Heart left ventricle (tissue), 16 donors: ENCODE measurements at regions not wholly inside any gene's neighbourhood (a gene's known extent, or its start where the extent isn't known, plus 50 kb on each side); places are given as distances from the start of the nearest gene placed in this dataset.
A peak's percentile ranks its signal among the peaks of the same experiment; 100 is the strongest.

ENCODE experiments used
- ATAC-seq, 4 donors: fragments of 200-7000 bp; cut with Tn5 transposase; one replicate each; pipeline ENCODE4 v1.9.1; 2020 to 2022; ENCODE audit warnings: moderate library complexity in 4 of 4, mild to moderate bottlenecking in 3 of 4, moderate number of reproducible peaks in 1 of 4
- DNase-seq, 5 donors: peaks; one replicate each; pipeline ENCODE4 v3.0.0-alpha.2; 2020
- H3K27ac ChIP-seq, 12 donors: fragments of 200-600 bp; sonication (generic) in 4 of 12; one replicate each; pipeline versions ENCODE4 v1.5.0 to v1.8.0; 2016 to 2022; ENCODE audit warnings: mild to moderate bottlenecking in 2 of 12
- H3K27me3 ChIP-seq, 9 donors: fragments of 200-600 bp; sonication (generic) in 2 of 9; one replicate each; pipeline versions ENCODE4 v1.5.1 to v1.8.0; 2016 to 2022; ENCODE audit warnings: mild to moderate bottlenecking in 3 of 9
- H3K36me3 ChIP-seq, 9 donors: fragments of 200-600 bp; sonication (generic) in 2 of 9; one replicate each; pipeline versions ENCODE4 v1.5.0 to v1.8.0; 2018 to 2022; ENCODE audit warnings: mild to moderate bottlenecking in 2 of 9
- H3K4me1 ChIP-seq, 12 donors: fragments of 200-600 bp; sonication (generic) in 4 of 12; one replicate each; pipeline versions ENCODE4 v1.5.0 to v1.8.0; 2016 to 2022; ENCODE audit warnings: mild to moderate bottlenecking in 3 of 12
- H3K4me3 ChIP-seq, 12 donors: fragments of 200-600 bp; sonication (generic) in 4 of 12; one replicate each; pipeline versions ENCODE4 v1.5.0 to v1.8.0; 2017 to 2022; ENCODE audit warnings: mild to moderate bottlenecking in 9 of 12, moderate library complexity in 4 of 12
- H3K9me3 ChIP-seq, 12 donors: fragments of 200-600 bp; sonication (generic) in 4 of 12; one replicate each; pipeline versions ENCODE4 v1.5.0 to v1.8.0; 2016 to 2022; ENCODE audit warnings: mild to moderate bottlenecking in 1 of 12
- POLR2A ChIP-seq, 2 donors: fragments of 450-650 bp; IDR thresholded peaks; one replicate each; pipeline ENCODE4 v1.6.1; 2017; ENCODE audit warnings: antibody characterized with exemption in 2 of 2, mild to moderate bottlenecking in 2 of 2, moderate library complexity in 2 of 2
- WGBS, 4 donors: extraction: QIAGEN DNeasy Blood & Tissue Kit in 2 of 4; methylation state at CpG; one replicate each; pipeline versions ENCODE4 v1.1.5 to v1.1.7; 2013 to 2018; 5-methylcytosine and 5-hydroxymethylcytosine counted together
- intact Hi-C, 10 donors: fragments of 100-400 bp; cut with DNase I; formaldehyde crosslinking; loops; one replicate each; pipeline versions ENCODE4 v1.11.1 to v1.14.2; 2022
- TF ChIP-seq, protein P1 (sequence below), 12 donors: fragments of 200-600 bp; sonication (generic) in 4 of 12; IDR thresholded peaks; one replicate each; pipeline versions ENCODE4 v1.5.0 to v1.8.0; 2018 to 2022; ENCODE audit warnings: antibody characterized with exemption in 12 of 12, mild to moderate bottlenecking in 5 of 12
- donor health status: ischemic (EF 13 %, LVEDD 7.1; RV severe dilation, severe dysfunction).
- donor health status: healthy with polysubstance abuse.
- donor health status: DM: no; HTN: yes; CAD: no.
- donor health status: DM: no; HTN: no; CAD: no.
- donor health status: ischemic (EF 25% LVEDD 6.9; RV normal size, moderate dysfunction).
- donor health status: ischemic (EF 25% LVEDD 5.7; RV mildly dilated, moderate dysfunction).
- donor health status: healthy.
- donor health status: DM: yes; HTN: yes; CAD: no.
- donor health status: ischemic (EF 35%, LVEDD 5.7; RV mildly dilated, moderate dysfunction).
- donor health status: nonischemic (EF 11% LVEDD 7.7; RV severe dilation, severe dysfunction).
- donor health status: DM: yes; HTN: yes; CAD: no.
- donor health status: PGD.
- donor health status: ischemic (EF 29% LVEDD 5.4; RV normal size, mild dysfunction).
- donor health status: nonischemic (EF 23%, LVEDD 6.1; RV moderate dilation, normal function).

DNA sequence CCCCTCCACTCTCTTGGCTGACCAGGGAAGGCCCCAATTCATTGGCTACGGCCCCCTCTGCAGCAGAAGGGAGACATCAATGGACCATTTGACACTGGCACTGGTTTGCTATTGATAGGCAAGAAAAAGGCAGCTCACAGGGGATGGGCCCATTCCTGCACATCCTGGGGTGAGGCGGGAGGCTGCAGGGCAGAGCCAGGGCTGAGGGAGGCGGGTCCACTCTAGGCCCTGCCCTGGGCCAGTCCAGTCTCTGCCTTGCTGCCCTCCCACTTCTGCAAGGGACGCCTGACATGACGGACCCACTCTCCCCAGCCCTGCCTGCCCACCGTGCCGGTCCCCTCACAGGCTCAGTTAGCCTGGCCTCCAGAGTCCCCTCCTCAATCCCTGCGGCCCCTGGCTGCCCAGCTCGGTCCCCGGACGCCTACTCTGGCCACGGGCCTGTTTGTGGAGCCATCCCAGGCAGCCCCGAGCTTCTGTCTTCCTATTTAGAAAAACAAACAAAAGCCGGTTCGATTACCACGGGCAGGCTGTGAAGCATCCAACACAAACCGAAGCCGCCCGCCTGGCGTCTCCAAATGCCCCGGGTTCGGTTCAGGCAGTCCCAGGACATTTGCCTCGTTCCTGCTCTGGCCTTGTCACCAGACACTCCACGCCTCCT is 160.7 kb downstream of the IRX5 start:
- ATAC-seq (no peak), DNase-seq (no peak)
- Histone ChIP-seq H3K27me3 (no peaks in the 10 kb centered on the region), H3K36me3 (no peaks in the 10 kb centered on the region), H3K9me3 (peaks cover 0 to 7% (median 0%) of the 10 kb centered on the region in 12 donors), H3K4me1 (no peaks in the 10 kb centered on the region), H3K27ac (no peak overlapping the region), H3K4me3 (no peak overlapping the region)
- WGBS, 4 donors: 61 to 80% (median 66%) methylated on average over 22 to 24 of the region's 24 CpGs
- TF ChIP-seq POLR2A (IDR thresholded peaks at IDR 0.05): no peak
- TF ChIP-seq, protein P1, sequence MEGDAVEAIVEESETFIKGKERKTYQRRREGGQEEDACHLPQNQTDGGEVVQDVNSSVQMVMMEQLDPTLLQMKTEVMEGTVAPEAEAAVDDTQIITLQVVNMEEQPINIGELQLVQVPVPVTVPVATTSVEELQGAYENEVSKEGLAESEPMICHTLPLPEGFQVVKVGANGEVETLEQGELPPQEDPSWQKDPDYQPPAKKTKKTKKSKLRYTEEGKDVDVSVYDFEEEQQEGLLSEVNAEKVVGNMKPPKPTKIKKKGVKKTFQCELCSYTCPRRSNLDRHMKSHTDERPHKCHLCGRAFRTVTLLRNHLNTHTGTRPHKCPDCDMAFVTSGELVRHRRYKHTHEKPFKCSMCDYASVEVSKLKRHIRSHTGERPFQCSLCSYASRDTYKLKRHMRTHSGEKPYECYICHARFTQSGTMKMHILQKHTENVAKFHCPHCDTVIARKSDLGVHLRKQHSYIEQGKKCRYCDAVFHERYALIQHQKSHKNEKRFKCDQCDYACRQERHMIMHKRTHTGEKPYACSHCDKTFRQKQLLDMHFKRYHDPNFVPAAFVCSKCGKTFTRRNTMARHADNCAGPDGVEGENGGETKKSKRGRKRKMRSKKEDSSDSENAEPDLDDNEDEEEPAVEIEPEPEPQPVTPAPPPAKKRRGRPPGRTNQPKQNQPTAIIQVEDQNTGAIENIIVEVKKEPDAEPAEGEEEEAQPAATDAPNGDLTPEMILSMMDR (IDR thresholded peaks at IDR 0.05): no peak
- intact Hi-C loops: no loop called here

DNA sequence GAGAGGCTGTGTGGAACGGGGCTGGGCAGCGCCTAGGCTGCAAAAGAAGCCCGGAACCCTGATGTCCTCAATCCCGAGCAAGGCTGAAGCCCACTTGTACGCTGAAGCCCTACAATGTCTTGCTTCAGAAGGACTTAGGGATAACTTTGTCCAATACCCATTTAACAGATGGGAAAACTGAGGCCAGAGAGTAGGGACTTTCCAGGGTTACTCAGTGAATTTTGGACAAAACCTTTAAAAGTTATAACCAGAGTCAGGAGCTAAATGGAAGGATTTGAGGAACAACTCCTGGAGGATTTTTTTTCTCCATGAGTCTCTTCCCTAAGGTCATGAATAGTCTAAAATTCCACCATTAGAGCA is 161.2 kb downstream of the IRX5 start:
- Histone ChIP-seq H3K27me3 (no peaks in the 10 kb centered on the region), H3K9me3 (peaks cover 0 to 7% (median 0%) of the 10 kb centered on the region in 12 donors), H3K4me3 (no peak overlapping the region), H3K27ac (no peak overlapping the region), H3K36me3 (no peaks in the 10 kb centered on the region), H3K4me1 (no peaks in the 10 kb centered on the region)
- TF ChIP-seq, protein P1 (IDR thresholded peaks at IDR 0.05): no peak
- no peak for TF ChIP-seq POLR2A (IDR thresholded peaks at IDR 0.05)
- intact Hi-C loops: no loop called here
- DNase-seq: no peak
- WGBS, 4 donors: 72 to 93% (median 84%) methylated on average over 5 of the region's 5 CpGs
- ATAC-seq: no peak

DNA sequence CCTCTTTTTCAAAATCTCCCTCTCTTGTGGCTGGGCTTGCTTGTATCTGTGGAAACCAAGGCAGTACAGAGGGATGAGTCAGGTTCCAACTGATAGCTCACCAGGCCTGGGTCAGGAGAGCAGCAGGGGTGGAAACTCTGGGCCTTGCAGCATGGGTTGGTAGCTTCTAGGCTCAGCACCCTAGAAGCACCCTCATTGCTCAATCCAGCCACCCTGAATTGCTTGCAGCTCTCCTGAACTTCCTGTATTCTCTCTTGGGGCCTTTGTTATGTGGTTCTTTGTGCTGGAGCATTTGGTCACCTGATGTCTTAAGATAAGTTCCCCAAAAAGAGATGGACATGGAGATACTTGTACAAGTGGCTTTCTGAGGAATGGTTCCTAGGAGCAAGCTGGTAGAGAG is 169.4 kb downstream of the IRX5 start:
- intact Hi-C loops: no loop called here
- Histone ChIP-seq H3K27me3 (no peaks in the 10 kb centered on the region), H3K4me3 (no peak overlapping the region), H3K9me3 (peaks cover 0 to 7% (median 0%) of the 10 kb centered on the region in 12 donors), H3K4me1 (peaks cover 0 to 6% (median 0%) of the 10 kb centered on the region in 12 donors), H3K36me3 (no peaks in the 10 kb centered on the region), H3K27ac (no peak overlapping the region)
- DNase-seq (no peak), ATAC-seq (no peak)
- TF ChIP-seq, protein P1 (IDR thresholded peaks at IDR 0.05): no peak
- TF ChIP-seq POLR2A (IDR thresholded peaks at IDR 0.05): no peak

DNA sequence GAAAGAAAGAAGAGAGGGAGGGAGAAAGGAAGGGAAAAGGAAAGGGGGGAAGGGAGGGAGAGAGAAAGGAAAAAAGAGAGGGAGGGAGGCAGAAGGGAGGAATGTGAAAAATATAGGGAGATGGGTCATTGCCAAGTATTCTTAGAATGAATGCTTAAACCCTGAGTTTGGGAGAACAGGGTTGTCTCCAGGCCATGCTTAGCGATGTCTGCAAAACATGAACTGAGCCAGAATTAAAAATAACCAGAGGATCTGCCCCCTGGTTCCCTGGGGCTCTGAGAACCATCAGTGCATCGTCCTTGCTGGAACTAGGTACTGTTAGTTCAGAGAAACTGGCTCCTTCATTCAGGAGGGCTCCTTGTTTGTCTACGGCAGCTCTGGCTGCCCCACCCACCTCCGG is 170.4 kb downstream of the IRX5 start:
- H3K4me1 ChIP-seq: peaks cover 0 to 6% (median 0%) of the 10 kb centered on the region in 12 donors
- no peak for TF ChIP-seq POLR2A (IDR thresholded peaks at IDR 0.05)
- TF ChIP-seq, protein P1 (IDR thresholded peaks at IDR 0.05): no peak
- WGBS, 4 donors: 26 to 44% (median 35%) methylated on average over 4 of the region's 4 CpGs
- no peak for DNase-seq
- peaks cover 0 to 7% (median 0%) of the 10 kb centered on the region in 12 donors for H3K9me3 ChIP-seq
- intact Hi-C loops: no loop called here
- peak in 1 of 4 donors; percentile 37 for ATAC-seq
- H3K27ac ChIP-seq: no peak overlapping the region
- no peaks in the 10 kb centered on the region for H3K36me3 ChIP-seq
- H3K4me3 ChIP-seq: no peak overlapping the region
- H3K27me3 ChIP-seq: no peaks in the 10 kb centered on the region
